Ascending aorta (tissue), 2 donors: ENCODE measurements at regions not wholly inside any gene's neighbourhood (a gene's known extent, or its start where the extent isn't known, plus 50 kb on each side); places are given as distances from the start of the nearest gene placed in this dataset.

Source experiments
- DNase-seq, 2 donors: peaks; one replicate each; pipeline ENCODE4 v3.0.0-alpha.2; 2019; ENCODE audit warnings: low spot score in 2 of 2
- H3K27ac ChIP-seq, 2 donors: fragments of 200-600 bp; sonication (generic); one replicate each; pipeline ENCODE4 v1.5.1; 2016 to 2017; ENCODE audit warnings: mild to moderate bottlenecking in 1 of 2
- H3K27me3 ChIP-seq: fragments of 200-600 bp; sonication (generic); one replicate; pipeline ENCODE4 v1.5.1; 2017
- H3K36me3 ChIP-seq, 2 donors: fragments of 200-600 bp; sonication (generic); one replicate each; pipeline ENCODE4 v1.5.1; 2016
- H3K4me1 ChIP-seq, 2 donors: fragments of 200-600 bp; sonication (generic); one replicate each; pipeline ENCODE4 v1.5.1; 2016 to 2017; ENCODE audit warnings: mild to moderate bottlenecking in 1 of 2
- H3K4me3 ChIP-seq, 2 donors: fragments of 200-600 bp; sonication (generic); one replicate each; pipeline ENCODE4 v1.5.1; 2016 to 2017; ENCODE audit warnings: mild to moderate bottlenecking in 1 of 2
- H3K9me3 ChIP-seq, 2 donors: fragments of 200-600 bp; sonication (generic); one replicate each; pipeline ENCODE4 v1.5.1; 2016
- intact Hi-C: fragments of 100-400 bp; cut with DNase I; formaldehyde crosslinking; loops from one replicate; pipeline ENCODE4 v1.15.1; 2023
- TF ChIP-seq, protein P1 (sequence below), 3 experiments: fragments of 200-600 bp in 2 of 3; fragments of 450-650 bp in 1 of 3; sonication (generic) in 2 of 3; IDR thresholded peaks; one replicate each; pipeline ENCODE4 v1.5.1; 2016 to 2019; ENCODE audit warnings: antibody characterized with exemption in 3 of 3, mild to moderate bottlenecking in 1 of 3, moderate library complexity in 1 of 3

DNA sequence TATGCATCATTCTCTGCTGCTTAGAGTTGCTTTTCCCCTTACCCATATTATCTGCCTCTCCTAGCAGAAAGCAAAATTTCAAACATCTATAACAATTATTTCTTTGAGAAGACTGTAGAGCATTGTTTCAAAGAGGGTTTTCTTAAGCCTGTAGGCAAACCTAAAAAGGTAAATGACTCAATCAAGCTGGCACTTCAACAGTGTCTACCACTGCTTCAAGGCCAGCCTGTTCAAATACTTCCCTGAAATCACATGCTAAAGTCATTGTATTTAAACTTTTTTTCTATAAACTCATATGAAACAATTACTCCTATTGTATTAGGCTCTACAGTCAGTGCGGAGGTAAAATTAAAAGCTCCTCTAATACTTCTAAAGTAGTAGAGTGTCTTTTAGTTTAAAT is 87.1 kb downstream of the OGFRL1 start:
- Histone ChIP-seq H3K36me3 (peaks cover 0 to 9% of the 10 kb centered on the region in 2 donors), H3K27me3 (no peaks in the 10 kb centered on the region), H3K27ac (no peak overlapping the region), H3K4me3 (no peak overlapping the region), H3K9me3 (no peaks in the 10 kb centered on the region), H3K4me1 (no peaks in the 10 kb centered on the region)
- intact Hi-C loops = no loop called here
- no peak for DNase-seq
- TF ChIP-seq, protein P1, sequence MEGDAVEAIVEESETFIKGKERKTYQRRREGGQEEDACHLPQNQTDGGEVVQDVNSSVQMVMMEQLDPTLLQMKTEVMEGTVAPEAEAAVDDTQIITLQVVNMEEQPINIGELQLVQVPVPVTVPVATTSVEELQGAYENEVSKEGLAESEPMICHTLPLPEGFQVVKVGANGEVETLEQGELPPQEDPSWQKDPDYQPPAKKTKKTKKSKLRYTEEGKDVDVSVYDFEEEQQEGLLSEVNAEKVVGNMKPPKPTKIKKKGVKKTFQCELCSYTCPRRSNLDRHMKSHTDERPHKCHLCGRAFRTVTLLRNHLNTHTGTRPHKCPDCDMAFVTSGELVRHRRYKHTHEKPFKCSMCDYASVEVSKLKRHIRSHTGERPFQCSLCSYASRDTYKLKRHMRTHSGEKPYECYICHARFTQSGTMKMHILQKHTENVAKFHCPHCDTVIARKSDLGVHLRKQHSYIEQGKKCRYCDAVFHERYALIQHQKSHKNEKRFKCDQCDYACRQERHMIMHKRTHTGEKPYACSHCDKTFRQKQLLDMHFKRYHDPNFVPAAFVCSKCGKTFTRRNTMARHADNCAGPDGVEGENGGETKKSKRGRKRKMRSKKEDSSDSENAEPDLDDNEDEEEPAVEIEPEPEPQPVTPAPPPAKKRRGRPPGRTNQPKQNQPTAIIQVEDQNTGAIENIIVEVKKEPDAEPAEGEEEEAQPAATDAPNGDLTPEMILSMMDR (IDR thresholded peaks at IDR 0.05) = no peak

DNA sequence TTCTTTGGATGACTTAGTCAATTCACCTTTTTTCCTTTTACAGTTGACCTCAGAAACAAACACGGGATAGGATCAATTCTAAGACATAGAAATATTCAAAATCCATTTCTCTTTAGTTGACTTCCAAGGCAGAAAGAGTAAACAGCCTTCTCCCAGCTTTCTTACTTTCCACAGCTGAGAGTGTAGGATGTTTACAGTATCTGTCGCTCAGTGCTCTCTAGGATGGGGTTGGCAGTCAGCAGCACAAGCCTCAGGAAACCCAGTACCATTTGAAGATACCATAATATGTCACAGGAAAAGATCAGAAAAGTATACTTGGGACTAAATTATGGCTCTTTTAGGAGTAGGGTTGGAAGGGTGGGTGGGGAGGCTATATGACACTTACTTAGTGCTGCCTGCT is 88.2 kb downstream of the OGFRL1 start:
- H3K27ac ChIP-seq = no peak overlapping the region
- H3K4me1 ChIP-seq = no peaks in the 10 kb centered on the region
- intact Hi-C loops = no loop called here
- no peak overlapping the region for H3K4me3 ChIP-seq
- no peaks in the 10 kb centered on the region for H3K9me3 ChIP-seq
- peaks cover 0 to 9% of the 10 kb centered on the region in 2 donors for H3K36me3 ChIP-seq
- TF ChIP-seq, protein P1 (IDR thresholded peaks at IDR 0.05) = no peak
- DNase-seq = no peak
- no peaks in the 10 kb centered on the region for H3K27me3 ChIP-seq

DNA sequence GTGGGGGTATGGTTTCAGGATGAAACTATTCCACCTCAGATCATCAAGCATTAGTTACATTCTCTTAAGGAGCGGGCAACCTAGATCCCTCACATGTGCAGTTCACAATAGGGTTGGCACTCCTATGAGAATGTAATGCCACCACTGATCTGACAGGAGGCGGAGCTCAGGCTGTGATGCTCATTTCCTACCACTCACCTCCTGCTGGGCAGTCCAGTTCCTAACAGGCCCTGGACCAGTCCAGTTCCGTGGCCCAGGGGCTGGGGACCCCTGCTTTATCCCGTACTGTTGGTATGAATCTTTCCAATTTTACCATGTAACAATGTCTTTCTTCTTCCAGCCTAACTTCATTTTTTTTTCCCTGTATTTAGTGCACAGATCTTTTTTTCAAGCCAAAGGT is 94.9 kb downstream of the OGFRL1 start:
- Histone ChIP-seq H3K27me3 (no peaks in the 10 kb centered on the region), H3K4me3 (no peak overlapping the region), H3K4me1 (peaks cover 0 to 4% of the 10 kb centered on the region in 2 donors), H3K27ac (no peak overlapping the region), H3K9me3 (no peaks in the 10 kb centered on the region), H3K36me3 (no peaks in the 10 kb centered on the region)
- TF ChIP-seq, protein P1 (IDR thresholded peaks at IDR 0.05) = no peak
- intact Hi-C loops = loop anchor here (10.0 kb wide), 2 partner anchors 341 to 701 kb away; no protein-coding TSS in a partner anchor
- no peak for DNase-seq

DNA sequence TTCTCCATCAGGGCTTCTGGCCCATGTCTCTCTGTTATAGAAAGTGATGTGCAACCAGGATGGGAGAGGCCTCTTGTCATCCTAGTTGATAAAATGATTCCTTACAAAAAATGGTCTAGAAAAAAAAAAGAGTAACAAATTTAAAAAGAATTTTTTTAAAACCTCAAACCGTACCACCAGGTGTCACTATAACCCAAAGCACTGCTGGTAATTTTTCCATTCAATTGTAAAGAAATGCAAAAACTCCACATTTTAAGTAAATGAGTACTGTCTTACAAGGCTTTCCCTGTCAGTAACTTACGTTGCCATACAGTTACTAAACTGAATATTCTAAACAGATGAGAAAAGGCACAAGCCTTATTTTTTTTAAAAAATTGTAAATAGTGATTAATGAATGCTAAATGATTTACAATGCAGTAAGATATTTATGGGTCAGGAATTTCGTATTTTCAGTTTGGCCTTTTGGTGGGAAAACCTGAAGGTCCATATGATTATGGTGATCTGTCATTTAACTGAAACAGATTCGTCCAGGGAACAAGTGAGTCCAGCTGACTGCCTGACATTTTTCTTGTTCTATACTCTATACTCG is 95.4 kb downstream of the OGFRL1 start:
- no peaks in the 10 kb centered on the region for H3K9me3 ChIP-seq
- H3K27ac ChIP-seq = no peak overlapping the region
- DNase-seq = no peak
- no peaks in the 10 kb centered on the region for H3K36me3 ChIP-seq
- H3K27me3 ChIP-seq = no peaks in the 10 kb centered on the region
- intact Hi-C loops = loop anchor here (2.0 to 10.0 kb wide), 3 partner anchors 37 to 701 kb away; no protein-coding TSS in a partner anchor
- H3K4me3 ChIP-seq = no peak overlapping the region
- H3K4me1 ChIP-seq = peaks cover 0 to 4% of the 10 kb centered on the region in 2 donors
- TF ChIP-seq, protein P1 (IDR thresholded peaks at IDR 0.05) = peak; percentile 47 to 78 (median 52)

DNA sequence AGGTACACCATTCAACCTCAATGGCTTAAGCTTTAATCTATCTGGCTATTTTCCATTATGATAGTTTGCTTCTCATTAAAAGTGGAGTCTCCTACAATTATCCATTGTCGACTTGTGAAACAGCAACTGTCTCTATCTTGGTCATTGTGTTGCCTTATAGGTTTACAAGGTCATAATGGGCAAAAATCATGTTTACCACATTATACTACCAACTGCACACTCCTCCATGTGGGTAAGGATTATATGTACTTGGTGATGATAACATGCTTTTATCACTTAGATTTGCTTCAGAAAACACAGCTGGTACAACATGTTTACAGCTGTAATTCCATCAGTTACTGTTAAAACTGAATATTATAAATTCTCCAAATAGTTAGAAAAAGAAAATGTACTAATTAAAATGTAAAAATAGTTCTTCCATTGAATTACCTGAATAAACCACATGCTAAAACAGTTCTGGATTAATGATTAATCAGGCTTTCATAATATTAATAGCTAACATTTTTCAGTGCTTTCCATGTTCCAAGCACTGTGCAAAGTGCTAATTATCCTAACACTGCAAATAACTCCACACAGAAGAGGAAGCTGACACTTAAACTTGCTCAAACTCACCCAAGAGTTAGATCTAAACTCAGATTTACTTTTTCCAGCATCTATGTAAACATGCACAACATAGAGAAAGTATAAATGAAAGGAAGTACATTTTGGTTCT is 96.7 kb downstream of the OGFRL1 start:
- Histone ChIP-seq H3K27me3 (no peaks in the 10 kb centered on the region), H3K4me1 (peaks cover 0 to 4% of the 10 kb centered on the region in 2 donors), H3K27ac (no peak overlapping the region), H3K36me3 (no peaks in the 10 kb centered on the region), H3K9me3 (no peaks in the 10 kb centered on the region), H3K4me3 (no peak overlapping the region)
- intact Hi-C loops = loop anchor here (1.0 to 10.0 kb wide), 4 partner anchors 36 to 700 kb away; no protein-coding TSS in a partner anchor
- TF ChIP-seq, protein P1 (IDR thresholded peaks at IDR 0.05) = no peak
- no peak for DNase-seq
